ENCODE measurements at regions not wholly inside any gene's neighbourhood (a gene's known extent, or its start where the extent isn't known, plus 50 kb on each side); places are given as distances from the start of the nearest gene placed in this dataset.

DNA sequence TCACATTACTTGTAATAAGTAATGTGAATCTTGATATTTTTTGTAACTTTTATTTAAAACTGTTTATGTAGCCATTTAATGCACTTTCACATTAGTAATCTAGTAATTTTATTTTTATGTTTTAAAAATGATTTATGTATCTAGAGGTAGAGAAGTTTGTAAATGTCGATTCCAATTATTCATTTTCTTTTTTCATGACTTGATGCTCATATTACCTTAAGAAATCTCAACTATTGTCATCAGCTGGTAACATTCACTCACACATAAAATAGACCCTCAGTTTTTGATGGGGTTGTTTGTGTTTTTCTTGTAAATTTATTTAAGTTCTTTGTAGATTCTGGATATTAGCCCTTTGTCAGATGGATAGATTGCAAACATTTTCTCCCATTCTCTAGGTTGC, 351.7 kb upstream of the CDH7 start:
- TF ChIP-seq, protein P1, sequence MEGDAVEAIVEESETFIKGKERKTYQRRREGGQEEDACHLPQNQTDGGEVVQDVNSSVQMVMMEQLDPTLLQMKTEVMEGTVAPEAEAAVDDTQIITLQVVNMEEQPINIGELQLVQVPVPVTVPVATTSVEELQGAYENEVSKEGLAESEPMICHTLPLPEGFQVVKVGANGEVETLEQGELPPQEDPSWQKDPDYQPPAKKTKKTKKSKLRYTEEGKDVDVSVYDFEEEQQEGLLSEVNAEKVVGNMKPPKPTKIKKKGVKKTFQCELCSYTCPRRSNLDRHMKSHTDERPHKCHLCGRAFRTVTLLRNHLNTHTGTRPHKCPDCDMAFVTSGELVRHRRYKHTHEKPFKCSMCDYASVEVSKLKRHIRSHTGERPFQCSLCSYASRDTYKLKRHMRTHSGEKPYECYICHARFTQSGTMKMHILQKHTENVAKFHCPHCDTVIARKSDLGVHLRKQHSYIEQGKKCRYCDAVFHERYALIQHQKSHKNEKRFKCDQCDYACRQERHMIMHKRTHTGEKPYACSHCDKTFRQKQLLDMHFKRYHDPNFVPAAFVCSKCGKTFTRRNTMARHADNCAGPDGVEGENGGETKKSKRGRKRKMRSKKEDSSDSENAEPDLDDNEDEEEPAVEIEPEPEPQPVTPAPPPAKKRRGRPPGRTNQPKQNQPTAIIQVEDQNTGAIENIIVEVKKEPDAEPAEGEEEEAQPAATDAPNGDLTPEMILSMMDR (IDR thresholded peaks at IDR 0.05; ENCODE audit: poor library complexity) = no peak
- TF ChIP-seq EZH2 (IDR thresholded peaks at IDR 0.05; ENCODE audit: borderline replicate concordance) = no peak

Measured in hepatocyte (in vitro differentiated cells).